Astrocyte (in vitro differentiated cells and primary cell): ENCODE measurements at regions not wholly inside any gene's neighbourhood (a gene's known extent, or its start where the extent isn't known, plus 50 kb on each side); places are given as distances from the start of the nearest gene placed in this dataset.

Experiments used
- DNase-seq: peaks from one replicate; pipeline ENCODE4 v3.0.0-alpha.2; 2010; ENCODE audit warnings: low read depth
- FAIRE-seq: peaks from 2 replicates; lab custom pipeline; 2011; peaks lifted over from hg19 to GRCh38; lab: Jason Lieb, UNC
- H2AFZ ChIP-seq: 2 replicates; pipeline ENCODE4 v1.6.0; 2012; ENCODE audit warnings: low read depth, low read length, inconsistent platforms
- H3K27ac ChIP-seq: 2 replicates; pipeline ENCODE4 v1.5.1; 2011; ENCODE audit warnings: low read depth, low read length, inconsistent platforms
- H3K27me3 ChIP-seq: 2 replicates; pipeline ENCODE4 v1.6.0; 2011; ENCODE audit warnings: low read length, inconsistent platforms; ENCODE audit not compliant: insufficient read depth
- H3K36me3 ChIP-seq: 2 replicates; pipeline ENCODE4 v1.5.1; 2011; ENCODE audit warnings: low read length, inconsistent platforms; ENCODE audit not compliant: insufficient read depth
- H3K4me1 ChIP-seq: 2 replicates; pipeline ENCODE4 v1.5.1; 2011; ENCODE audit warnings: low read length, inconsistent platforms; ENCODE audit not compliant: insufficient read depth
- H3K4me2 ChIP-seq: 2 replicates; pipeline ENCODE4 v1.6.0; 2012; ENCODE audit warnings: low read length, inconsistent platforms
- H3K4me3 ChIP-seq: 2 replicates; pipeline ENCODE4 v1.5.1; 2011; ENCODE audit warnings: low read depth, mild to moderate bottlenecking, low read length, inconsistent platforms; ENCODE audit not compliant: insufficient read depth
- H3K79me2 ChIP-seq: 2 replicates; pipeline ENCODE4 v1.6.0; 2012; ENCODE audit warnings: mild to moderate bottlenecking, low read length, inconsistent platforms; ENCODE audit not compliant: insufficient read depth
- H3K9ac ChIP-seq: 2 replicates; pipeline ENCODE4 v1.6.0; 2012; ENCODE audit warnings: mild to moderate bottlenecking, low read length, inconsistent platforms
- H3K9me3 ChIP-seq: 2 replicates; pipeline ENCODE4 v1.5.1; 2012; ENCODE audit warnings: low read depth, mild to moderate bottlenecking, low read length, inconsistent platforms; ENCODE audit not compliant: insufficient read depth
- H4K20me1 ChIP-seq: 2 replicates; pipeline ENCODE4 v1.6.0; 2012; ENCODE audit warnings: low read length, inconsistent platforms; ENCODE audit not compliant: insufficient read depth
- H3K27ac Mint-ChIP-seq: one replicate; pipeline ENCODE4 v1.8.0; 2021; ENCODE audit warnings: mild to moderate bottlenecking, mixed read lengths; ENCODE audit not compliant: unreplicated experiment
- H3K27me3 Mint-ChIP-seq: one replicate; pipeline ENCODE4 v1.8.0; 2021; ENCODE audit warnings: low read depth, mixed read lengths; ENCODE audit not compliant: unreplicated experiment
- H3K36me3 Mint-ChIP-seq: one replicate; pipeline ENCODE4 v1.8.0; 2021; ENCODE audit warnings: low read depth, mixed read lengths; ENCODE audit not compliant: unreplicated experiment
- H3K4me1 Mint-ChIP-seq: one replicate; pipeline ENCODE4 v1.8.0; 2021; ENCODE audit warnings: low read depth, mixed read lengths; ENCODE audit not compliant: unreplicated experiment
- H3K4me3 Mint-ChIP-seq: one replicate; pipeline ENCODE4 v1.8.0; 2021; ENCODE audit warnings: mild to moderate bottlenecking, moderate library complexity, mixed read lengths; ENCODE audit not compliant: unreplicated experiment
- H3K9me3 Mint-ChIP-seq: one replicate; pipeline ENCODE4 v1.8.0; 2021; ENCODE audit warnings: mild to moderate bottlenecking, mixed read lengths; ENCODE audit not compliant: unreplicated experiment
- CTCF ChIP-seq: IDR thresholded peaks from 2 replicates; pipeline ENCODE4 v1.5.1; 2011; ENCODE audit warnings: low read depth, mild to moderate bottlenecking, inconsistent platforms, low read length, moderate library complexity; ENCODE audit not compliant: insufficient read depth
- EZH2 ChIP-seq: IDR thresholded peaks from 2 replicates; pipeline ENCODE4 v1.6.1; 2012; ENCODE audit warnings: mild to moderate bottlenecking, low read length, inconsistent platforms; ENCODE audit not compliant: insufficient read depth

GRCh38 chr6:76230711-76231110 lies 158.2 kb upstream of the IMPG1 start:
- Histone ChIP-seq H4K20me1 (no peaks in the 10 kb centered on the region), H3K27ac (no peak overlapping the region), H3K4me3 (no peak overlapping the region), H3K4me2 (no peak overlapping the region), H3K4me1 (no peaks in the 10 kb centered on the region), H3K9ac (no peak overlapping the region), H3K27me3 (no peaks in the 10 kb centered on the region), H3K36me3 (no peaks in the 10 kb centered on the region), H3K79me2 (no peaks in the 10 kb centered on the region), H3K9me3 (no peaks in the 10 kb centered on the region), H2AFZ (no peak overlapping the region)
- H3K27ac Mint-ChIP-seq, result no peak overlapping the region
- FAIRE-seq (no peak), DNase-seq (no peak)
- H3K27me3 Mint-ChIP-seq, result no peaks in the 10 kb centered on the region
- H3K4me1 Mint-ChIP-seq, result peaks cover 3% of the 10 kb centered on the region
- no peak overlapping the region for H3K4me3 Mint-ChIP-seq
- TF ChIP-seq EZH2 (no peak), CTCF (no peak)
- no peaks in the 10 kb centered on the region for H3K9me3 Mint-ChIP-seq
- no peaks in the 10 kb centered on the region for H3K36me3 Mint-ChIP-seq

- DNase-seq (no peak), FAIRE-seq (no peak)
- H3K9ac ChIP-seq, result no peak overlapping the region
- H2AFZ ChIP-seq, result no peak overlapping the region
- Mint-ChIP-seq H3K27me3 (no peaks in the 10 kb centered on the region), H3K4me3 (no peak overlapping the region), H3K27ac (no peak overlapping the region), H3K9me3 (no peaks in the 10 kb centered on the region), H3K4me1 (peaks cover 8% of the 10 kb centered on the region), H3K36me3 (no peaks in the 10 kb centered on the region)
- TF ChIP-seq EZH2 (no peak), CTCF (no peak)
- no peaks in the 10 kb centered on the region for H3K9me3 ChIP-seq
- H3K4me3 ChIP-seq, result no peak overlapping the region
- H3K79me2 ChIP-seq, result no peaks in the 10 kb centered on the region
- no peak overlapping the region for H3K27ac ChIP-seq
- H3K4me2 ChIP-seq, result no peak overlapping the region
- no peaks in the 10 kb centered on the region for H3K4me1 ChIP-seq
- no peaks in the 10 kb centered on the region for H4K20me1 ChIP-seq
- H3K36me3 ChIP-seq, result no peaks in the 10 kb centered on the region
- no peaks in the 10 kb centered on the region for H3K27me3 ChIP-seq
These were observed 149.7 kb upstream of the IMPG1 start for GRCh38 chr6:76222189-76222588.

- H3K9me3 Mint-ChIP-seq, result no peaks in the 10 kb centered on the region
- FAIRE-seq, result no peak
- no peaks in the 10 kb centered on the region for H3K9me3 ChIP-seq
- H3K36me3 Mint-ChIP-seq, result no peaks in the 10 kb centered on the region
- no peak for TF ChIP-seq EZH2
- no peak for TF ChIP-seq CTCF
- no peak for DNase-seq
- H3K9ac ChIP-seq, result no peak overlapping the region
- peaks cover 5% of the 10 kb centered on the region for H3K4me1 Mint-ChIP-seq
- H3K27ac ChIP-seq, result no peak overlapping the region
- no peak overlapping the region for H3K4me3 ChIP-seq
- no peak overlapping the region for H3K4me3 Mint-ChIP-seq
- H3K36me3 ChIP-seq, result no peaks in the 10 kb centered on the region
- H3K4me1 ChIP-seq, result no peaks in the 10 kb centered on the region
- H4K20me1 ChIP-seq, result no peaks in the 10 kb centered on the region
- no peaks in the 10 kb centered on the region for H3K79me2 ChIP-seq
- H3K4me2 ChIP-seq, result no peak overlapping the region
- no peak overlapping the region for H3K27ac Mint-ChIP-seq
- H3K27me3 ChIP-seq, result no peaks in the 10 kb centered on the region
- no peak overlapping the region for H2AFZ ChIP-seq
- H3K27me3 Mint-ChIP-seq, result no peaks in the 10 kb centered on the region
These were observed 149.1 kb upstream of the IMPG1 start for GRCh38 chr6:76221525-76221924.
